ENCODE measurements at regions not wholly inside any gene's neighbourhood (a gene's known extent, or its start where the extent isn't known, plus 50 kb on each side); places are given as distances from the start of the nearest gene placed in this dataset.

DNA sequence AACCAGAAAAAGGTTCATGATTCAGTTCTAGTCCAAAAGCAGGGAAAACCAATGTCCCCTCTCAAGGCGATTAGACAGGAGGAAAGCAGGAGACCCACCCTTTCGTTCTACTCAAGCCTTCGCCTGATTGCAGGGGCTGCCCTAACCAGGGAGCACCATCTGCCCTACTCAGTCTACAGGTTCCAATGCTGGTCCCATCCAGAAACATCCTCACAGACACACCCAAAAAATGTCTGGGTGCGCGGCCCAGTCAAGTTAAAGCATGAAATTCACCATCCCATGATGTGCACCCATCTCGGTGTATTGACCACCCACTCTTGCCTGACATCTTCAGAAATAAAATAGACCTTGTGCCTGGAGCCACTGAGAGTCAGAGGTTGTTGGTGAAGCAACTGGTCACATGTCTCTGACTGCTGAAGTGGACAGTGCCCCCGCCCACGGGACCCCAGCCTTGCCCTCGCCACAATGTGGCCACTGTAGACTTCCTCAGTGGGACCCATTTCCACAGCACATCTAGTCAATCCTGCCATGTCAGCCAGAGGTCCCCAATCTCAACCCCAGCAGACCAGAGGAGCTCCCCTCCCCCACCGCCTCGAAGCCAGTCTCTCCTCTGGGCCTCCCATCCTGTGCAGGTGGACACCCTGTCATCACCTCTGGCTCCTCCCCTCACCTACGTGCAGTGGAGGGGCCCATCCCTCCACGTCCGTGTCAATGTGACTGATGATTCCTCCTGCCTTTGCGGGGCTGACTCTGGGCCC lies 116.3 kb upstream of the PPP2R2D start:
- TF ChIP-seq EZH2phosphoT487 (IDR thresholded peaks at IDR 0.05; ENCODE audit: borderline replicate concordance, low read length) = no peak
- H3K27ac ChIP-seq (ENCODE audit: low read depth, low read length) = no peak overlapping the region
- no peaks in the 10 kb centered on the region for H3K79me2 ChIP-seq (ENCODE audit: control insufficient read depth, low read length)
- no peak overlapping the region for H3K4me3 ChIP-seq (ENCODE audit: low read length)
- H3F3A ChIP-seq (ENCODE audit: control insufficient read depth, insufficient read depth) = no peaks in the 10 kb centered on the region
- H3K4me1 ChIP-seq (ENCODE audit: control insufficient read depth, low read length) = no peaks in the 10 kb centered on the region
- no peaks in the 10 kb centered on the region for H3K27me3 ChIP-seq (ENCODE audit: control insufficient read depth, low read length)
- H3K9me2 ChIP-seq (replicated peaks; ENCODE audit: control insufficient read depth, low read length) = no peaks in the 10 kb centered on the region
- no peak overlapping the region for H3K4me2 ChIP-seq (ENCODE audit: low read length)
- no peaks in the 10 kb centered on the region for H3K36me3 ChIP-seq (ENCODE audit: control insufficient read depth, low read length)
- H4K20me1 ChIP-seq (ENCODE audit: control insufficient read depth, insufficient read depth, low read depth, low read length) = no peaks in the 10 kb centered on the region
- H3K9me3 ChIP-seq (ENCODE audit: control insufficient read depth, insufficient read depth, low read length) = no peaks in the 10 kb centered on the region

DNA sequence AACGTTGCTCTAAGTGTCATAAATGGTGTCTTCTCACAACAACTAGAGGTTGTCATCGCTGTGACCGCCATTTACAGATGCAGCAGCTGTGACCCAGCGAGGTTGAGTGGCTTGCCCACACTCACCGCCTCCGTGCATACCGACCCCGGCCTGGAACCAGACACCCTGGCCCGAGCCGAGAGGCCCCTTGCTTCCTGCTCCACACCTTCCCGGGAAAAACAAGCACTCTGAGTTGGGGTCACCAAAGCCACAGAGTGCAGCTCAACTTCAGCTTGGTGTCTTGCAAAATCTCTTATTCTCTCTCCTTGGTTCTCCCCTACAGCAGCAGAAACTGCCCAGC lies 115.7 kb upstream of the PPP2R2D start:
- Histone ChIP-seq H3K27ac (ENCODE audit: low read depth, low read length) (no peak overlapping the region), H3F3A (ENCODE audit: control insufficient read depth, insufficient read depth) (no peaks in the 10 kb centered on the region), H4K20me1 (ENCODE audit: control insufficient read depth, insufficient read depth, low read depth, low read length) (no peaks in the 10 kb centered on the region), H3K4me3 (ENCODE audit: low read length) (no peak overlapping the region), H3K4me1 (ENCODE audit: control insufficient read depth, low read length) (no peaks in the 10 kb centered on the region), H3K9me2 (replicated peaks; ENCODE audit: control insufficient read depth, low read length) (no peaks in the 10 kb centered on the region), H3K27me3 (ENCODE audit: control insufficient read depth, low read length) (no peaks in the 10 kb centered on the region), H3K36me3 (ENCODE audit: control insufficient read depth, low read length) (no peaks in the 10 kb centered on the region), H3K79me2 (ENCODE audit: control insufficient read depth, low read length) (no peaks in the 10 kb centered on the region), H3K4me2 (ENCODE audit: low read length) (no peak overlapping the region), H3K9me3 (ENCODE audit: control insufficient read depth, insufficient read depth, low read length) (peaks cover 5% of the 10 kb centered on the region; the same call in 1 of the 2 replicates)
- no peak for TF ChIP-seq CTCF (IDR thresholded peaks at IDR 0.05; ENCODE audit: low read depth, low read length, poor library complexity, severe bottlenecking)
- no peak for TF ChIP-seq EZH2phosphoT487 (IDR thresholded peaks at IDR 0.05; ENCODE audit: borderline replicate concordance, low read length)

DNA sequence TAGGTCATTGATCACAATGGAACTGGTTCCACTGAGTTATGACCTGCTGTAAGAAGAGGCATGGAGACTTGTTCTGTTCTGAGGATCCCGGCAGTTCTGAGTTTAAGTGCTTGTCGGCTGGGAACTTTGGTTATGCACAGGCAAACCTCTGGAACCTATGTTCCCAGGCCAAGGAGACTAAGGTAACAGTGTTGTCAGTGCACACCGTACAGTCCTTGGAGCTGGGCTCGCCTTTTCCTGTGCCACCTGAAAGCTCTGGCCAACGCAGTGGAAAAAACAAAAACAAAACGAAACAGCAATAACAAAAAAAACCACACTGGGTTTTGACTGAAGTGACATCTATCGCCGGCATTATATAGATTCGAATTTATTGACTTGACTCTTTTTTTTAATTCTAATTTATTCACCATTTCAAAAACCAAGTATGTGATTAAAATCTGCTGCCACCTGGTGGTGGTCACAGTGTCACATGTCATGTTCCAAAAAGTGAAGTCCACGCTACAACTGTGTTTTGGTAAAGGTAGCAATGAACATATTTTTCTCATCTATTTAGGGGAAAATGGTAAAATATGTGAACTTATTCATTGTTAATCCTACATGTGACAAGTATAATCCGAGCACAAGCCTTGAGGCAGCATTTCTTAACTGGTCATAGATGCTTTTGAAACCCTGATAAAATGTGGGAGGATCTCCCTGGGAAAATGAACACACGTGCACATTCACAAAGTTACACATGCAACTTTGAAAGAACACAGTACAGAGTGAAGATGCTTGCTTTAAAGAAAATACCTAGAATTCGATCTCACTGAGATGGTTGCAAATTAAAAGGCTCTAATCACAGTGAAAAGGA lies 113.8 kb upstream of the PPP2R2D start:
- no peaks in the 10 kb centered on the region for H3K27me3 ChIP-seq (ENCODE audit: control insufficient read depth, low read length)
- TF ChIP-seq EZH2phosphoT487 (IDR thresholded peaks at IDR 0.05; ENCODE audit: borderline replicate concordance, low read length) (no peak), CTCF (IDR thresholded peaks at IDR 0.05; ENCODE audit: low read depth, low read length, poor library complexity, severe bottlenecking) (peak; percentile 85)

DNA sequence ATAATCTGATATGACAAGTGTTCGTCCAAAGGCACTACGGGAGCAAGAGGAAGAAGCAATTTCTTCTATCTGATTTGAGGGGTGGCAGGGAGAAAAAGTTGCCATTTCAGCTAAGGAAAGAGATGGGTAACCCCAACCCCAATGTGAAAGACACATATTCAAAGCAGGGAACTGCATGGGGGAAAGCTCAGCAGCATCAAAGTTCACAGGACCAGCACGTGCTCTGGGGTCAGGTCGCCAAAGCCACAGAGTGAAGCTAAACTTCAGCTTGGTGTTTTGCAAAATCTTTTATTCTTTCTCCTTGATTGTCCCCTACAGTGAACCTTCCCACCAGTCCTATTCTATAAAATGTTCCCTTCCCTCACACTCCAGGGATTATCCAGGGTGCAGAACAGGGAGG lies 112.8 kb upstream of the PPP2R2D start:
- TF ChIP-seq CTCF (IDR thresholded peaks at IDR 0.05; ENCODE audit: low read depth, low read length, poor library complexity, severe bottlenecking) = no peak
- TF ChIP-seq EZH2phosphoT487 (IDR thresholded peaks at IDR 0.05; ENCODE audit: borderline replicate concordance, low read length) = no peak
- Histone ChIP-seq H3K79me2 (ENCODE audit: control insufficient read depth, low read length) (no peaks in the 10 kb centered on the region), H3K36me3 (ENCODE audit: control insufficient read depth, low read length) (no peaks in the 10 kb centered on the region), H3K9me3 (ENCODE audit: control insufficient read depth, insufficient read depth, low read length) (peaks cover 6% of the 10 kb centered on the region; the same call in 1 of the 2 replicates), H3K9me2 (replicated peaks; ENCODE audit: control insufficient read depth, low read length) (no peaks in the 10 kb centered on the region), H3F3A (ENCODE audit: control insufficient read depth, insufficient read depth) (no peaks in the 10 kb centered on the region), H4K20me1 (ENCODE audit: control insufficient read depth, insufficient read depth, low read depth, low read length) (no peaks in the 10 kb centered on the region), H3K27me3 (ENCODE audit: control insufficient read depth, low read length) (no peaks in the 10 kb centered on the region), H3K27ac (ENCODE audit: low read depth, low read length) (no peak overlapping the region), H3K4me3 (ENCODE audit: low read length) (no peak overlapping the region), H3K4me1 (ENCODE audit: control insufficient read depth, low read length) (no peaks in the 10 kb centered on the region), H3K4me2 (ENCODE audit: low read length) (no peak overlapping the region)

More for the DNA sequence above, 113.8 kb upstream of the PPP2R2D start:
- Histone ChIP-seq H3K4me3 (ENCODE audit: low read length) (no peak overlapping the region), H3K4me1 (ENCODE audit: control insufficient read depth, low read length) (no peaks in the 10 kb centered on the region), H3K27ac (ENCODE audit: low read depth, low read length) (no peak overlapping the region), H3K36me3 (ENCODE audit: control insufficient read depth, low read length) (no peaks in the 10 kb centered on the region), H3K4me2 (ENCODE audit: low read length) (no peak overlapping the region), H3F3A (ENCODE audit: control insufficient read depth, insufficient read depth) (no peaks in the 10 kb centered on the region), H3K9me3 (ENCODE audit: control insufficient read depth, insufficient read depth, low read length) (peaks cover 6% of the 10 kb centered on the region; the same call in 1 of the 2 replicates), H3K79me2 (ENCODE audit: control insufficient read depth, low read length) (no peaks in the 10 kb centered on the region), H3K9me2 (replicated peaks; ENCODE audit: control insufficient read depth, low read length) (no peaks in the 10 kb centered on the region), H4K20me1 (ENCODE audit: control insufficient read depth, insufficient read depth, low read depth, low read length) (no peaks in the 10 kb centered on the region)

Data from DOHH2 (cell line).